HAP-1 (cell line): ENCODE measurements at regions not wholly inside any gene's neighbourhood (a gene's known extent, or its start where the extent isn't known, plus 50 kb on each side); places are given as distances from the start of the nearest gene placed in this dataset.
"Not testable (repeated sequence)": the region's sequence is repeated elsewhere in the genome, so short reads cannot be mapped to it uniquely, and the experiment has no call there.

Source experiments
- DNase-seq, 2 experiments: peaks; one replicate each; pipeline ENCODE4 v3.0.0-alpha.2; 2016 to 2020; ENCODE audit warnings: low spot score in 2 of 2
- H3K27me3 ChIP-seq: fragments of 250-450 bp; sonication (Bioruptor Pico); 2 replicates; pipeline ENCODE4 v1.5.1; 2020; ENCODE audit warnings: low read depth, mild to moderate bottlenecking, moderate library complexity
- H3K36me3 ChIP-seq: fragments of 250-450 bp; sonication (Bioruptor Pico); replicated peaks from 2 replicates; pipeline ENCODE4 v1.5.1; 2020; ENCODE audit warnings: mild to moderate bottlenecking
- H3K4me1 ChIP-seq: fragments of 250-450 bp; sonication (Bioruptor Pico); 2 replicates; pipeline ENCODE4 v1.5.1; 2020; ENCODE audit warnings: mild to moderate bottlenecking
- H3K4me3 ChIP-seq: fragments of 250-450 bp; sonication (Bioruptor Pico); 2 replicates; pipeline ENCODE4 v1.5.1; 2020; ENCODE audit warnings: mild to moderate bottlenecking, moderate library complexity
- H3K9me3 ChIP-seq: fragments of 250-450 bp; sonication (Bioruptor Pico); 2 replicates; pipeline ENCODE4 v1.5.1; 2020; ENCODE audit warnings: mild to moderate bottlenecking, moderate library complexity
- in situ Hi-C: fragments of 300-500 bp; cut with MboI; formaldehyde crosslinking; loops from 3 replicates; pipeline ENCODE4 v1.14.3; 2020; ENCODE audit warnings: low sequenced_read_pairs, inconsistent platforms, mixed read lengths

DNA sequence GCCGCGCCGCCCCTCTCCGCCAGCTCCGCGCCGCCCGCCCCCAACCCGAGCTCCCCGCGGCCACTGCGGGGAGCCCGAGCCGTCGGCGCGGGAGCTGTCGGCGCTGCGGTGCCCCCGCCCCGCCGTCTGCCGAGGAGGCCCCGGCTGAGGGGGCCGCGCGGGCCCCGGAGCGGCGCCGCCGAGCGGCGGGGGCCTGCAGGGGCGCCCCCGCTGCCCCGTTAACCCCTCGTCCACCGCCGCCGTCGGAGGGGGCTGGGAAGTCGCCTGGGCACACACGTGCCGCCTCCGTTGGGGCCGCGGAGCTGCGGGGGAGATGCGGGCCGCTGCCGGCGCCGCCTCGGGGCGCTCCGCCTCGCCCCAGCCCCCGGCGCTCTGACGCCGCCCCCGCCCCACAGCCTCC lies 115.4 kb downstream of the CRLF3 start:
- in situ Hi-C loops, result loop anchor here (25.0 kb wide), 1 partner anchor 597 kb away; the partner anchor contains the start of gene NSRP1
- H3K27me3 ChIP-seq, H3K9me3 ChIP-seq, H3K4me1 ChIP-seq, H3K36me3 ChIP-seq, DNase-seq: not testable (repeated sequence)
- peak overlapping the region; percentile 57 for H3K4me3 ChIP-seq

DNA sequence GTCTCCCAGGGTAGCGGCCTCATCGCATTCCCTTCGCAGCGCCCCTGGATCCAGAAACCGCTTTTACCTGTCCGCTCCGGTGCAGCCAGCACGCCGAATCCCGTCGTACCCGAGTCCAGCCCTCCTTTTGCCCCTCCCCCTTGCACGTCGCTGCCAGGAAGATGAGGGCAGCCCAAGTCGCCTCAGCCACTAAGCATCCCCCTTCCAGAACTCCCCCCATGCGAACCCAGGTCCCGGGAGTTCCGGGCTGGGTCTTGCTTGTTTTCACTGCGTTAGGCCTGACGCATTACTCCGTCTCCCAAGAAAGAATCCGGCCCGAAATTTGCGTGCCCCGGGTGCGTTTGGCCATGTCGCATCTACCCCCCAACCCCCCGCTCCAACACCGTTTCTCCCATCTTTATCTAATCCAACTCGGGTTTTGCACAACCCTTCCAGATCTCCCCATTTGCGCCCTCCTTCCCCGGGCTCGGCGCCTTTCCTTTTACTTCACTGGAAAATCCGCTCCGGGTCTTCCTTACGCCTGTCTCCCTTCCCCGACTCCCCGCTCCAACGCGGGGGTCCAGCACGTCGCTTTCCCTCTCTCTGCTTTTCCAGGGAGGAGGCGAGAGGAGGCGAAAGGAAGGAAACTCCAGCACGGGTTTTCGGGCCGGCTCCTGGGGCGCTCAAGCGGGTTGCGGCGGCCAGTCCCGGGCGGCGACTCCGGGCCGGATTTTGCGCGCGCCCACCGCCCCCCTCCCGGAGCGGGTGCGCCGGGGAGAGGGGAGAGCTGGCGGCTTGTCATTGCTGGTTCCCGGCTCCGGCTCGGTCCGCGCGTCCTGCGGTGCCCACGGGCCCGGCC lies 116.0 kb downstream of the CRLF3 start:
- peak; percentile 88 to 97 for DNase-seq
- H3K4me3 ChIP-seq, result peak overlapping the region; percentile 56
- in situ Hi-C loops, result loop anchor here (25.0 kb wide), 1 partner anchor 596 kb away; the partner anchor contains the start of gene NSRP1
- H3K9me3 ChIP-seq, H3K27me3 ChIP-seq, H3K36me3 ChIP-seq, H3K4me1 ChIP-seq: not testable (repeated sequence)

DNA sequence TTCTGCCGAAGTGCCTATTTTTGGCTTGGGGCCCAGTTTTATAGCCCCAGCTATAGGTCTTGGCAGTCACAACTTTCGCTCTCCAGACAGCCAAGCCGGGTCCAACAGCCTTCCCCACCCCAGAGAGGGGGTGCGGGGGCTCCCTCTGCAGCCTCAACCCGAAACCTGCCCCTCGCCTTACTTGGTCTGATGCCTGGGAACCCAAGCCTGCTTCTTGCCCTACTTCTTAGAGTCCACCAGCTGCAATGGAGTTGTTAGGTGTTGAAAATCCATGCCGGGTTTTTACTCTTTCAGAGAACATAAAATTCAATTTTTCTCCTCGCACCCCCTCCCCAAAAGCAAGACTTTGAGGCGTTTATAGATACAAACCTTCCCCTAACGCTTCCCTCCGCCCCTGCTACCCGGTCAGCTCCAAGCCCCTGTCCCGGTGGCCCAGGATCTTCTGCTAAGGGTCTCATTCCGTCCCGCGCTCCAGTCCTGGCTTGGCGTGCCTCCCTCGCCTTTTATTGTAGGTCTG lies 116.7 kb downstream of the CRLF3 start:
- not testable (repeated sequence) for H3K9me3 ChIP-seq, H3K4me1 ChIP-seq, H3K36me3 ChIP-seq, H3K27me3 ChIP-seq
- peak overlapping the region; percentile 56 for H3K4me3 ChIP-seq
- DNase-seq, result peak; percentile 54 to 71
- in situ Hi-C loops, result loop anchor here (25.0 kb wide), 1 partner anchor 595 kb away; the partner anchor contains the start of gene NSRP1

DNA sequence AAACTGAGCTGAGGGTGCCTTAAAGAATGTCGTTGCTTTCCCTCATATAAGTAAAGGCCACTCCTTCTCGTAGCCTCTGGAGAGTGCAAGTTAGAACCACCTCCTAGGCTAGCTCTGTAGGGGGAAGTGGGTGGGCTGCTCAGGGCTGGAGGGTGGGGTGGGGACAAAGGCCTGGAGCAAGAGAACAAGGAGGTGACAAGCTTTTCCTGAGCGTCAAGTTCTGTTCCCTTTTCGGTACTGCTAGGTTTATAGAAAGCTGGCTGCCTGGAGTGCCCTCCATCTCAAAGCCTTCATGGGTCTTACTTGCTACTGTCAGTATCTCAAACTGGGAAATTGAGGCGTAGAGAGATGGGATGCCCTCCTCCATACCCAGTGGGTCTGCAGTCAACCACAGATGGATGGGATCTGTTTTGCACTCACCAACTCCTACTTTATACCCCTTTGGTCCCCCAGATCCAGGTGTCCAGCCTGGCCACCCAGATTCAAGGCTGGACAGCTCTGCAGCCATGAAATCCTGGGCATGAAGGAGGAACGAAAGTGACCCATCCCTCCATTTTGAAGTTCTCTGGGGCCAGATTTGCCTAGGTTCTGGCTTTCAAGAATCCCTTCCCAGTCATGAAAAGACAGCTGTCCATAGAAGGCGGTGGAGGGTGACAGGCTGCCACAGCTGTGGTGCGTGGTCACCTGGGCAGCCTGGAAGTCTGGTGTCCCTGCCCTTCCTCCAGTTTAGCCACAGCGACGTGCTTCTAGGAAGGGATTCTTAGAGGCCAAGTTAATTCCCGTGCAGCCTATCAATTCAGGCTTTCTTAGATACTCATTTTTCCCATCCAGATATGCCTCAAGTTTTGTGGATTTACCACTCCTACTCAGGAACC lies 117.8 kb downstream of the CRLF3 start:
- H3K9me3 ChIP-seq, H3K27me3 ChIP-seq, H3K36me3 ChIP-seq, DNase-seq: not testable (repeated sequence)
- in situ Hi-C loops, result loop anchor here (25.0 kb wide), 1 partner anchor 594 kb away; the partner anchor contains the start of gene NSRP1
- peaks cover 11% of the 10 kb centered on the region for H3K4me1 ChIP-seq
- H3K4me3 ChIP-seq, result peak overlapping the region; percentile 56; the same call in 1 of the 2 replicates

DNA sequence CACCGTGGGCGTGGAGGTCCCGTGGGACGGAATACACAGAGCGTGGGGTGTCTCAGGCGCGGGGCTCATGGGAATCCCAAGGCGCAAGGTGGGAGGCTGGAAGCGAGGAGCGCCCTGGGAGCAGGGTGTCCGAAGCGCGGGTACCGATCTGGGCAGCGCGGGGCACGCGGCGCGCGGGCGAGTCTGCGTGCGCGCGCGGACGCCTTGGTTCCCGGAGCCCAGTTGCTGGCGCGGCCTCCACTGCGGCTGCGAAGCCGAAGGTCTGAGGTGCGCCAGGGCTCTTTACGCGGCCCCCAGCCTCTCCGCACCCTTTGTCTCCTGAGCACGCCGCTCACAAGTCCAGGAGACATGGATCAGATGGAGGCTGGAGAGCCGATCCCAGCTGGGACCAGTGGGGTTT lies 118.5 kb downstream of the CRLF3 start:
- DNase-seq, H3K27me3 ChIP-seq, H3K36me3 ChIP-seq, H3K9me3 ChIP-seq, H3K4me3 ChIP-seq: not testable (repeated sequence)
- in situ Hi-C loops, result loop anchor here (25.0 kb wide), 1 partner anchor 594 kb away; the partner anchor contains the start of gene NSRP1
- peaks cover 15% of the 10 kb centered on the region for H3K4me1 ChIP-seq

DNA sequence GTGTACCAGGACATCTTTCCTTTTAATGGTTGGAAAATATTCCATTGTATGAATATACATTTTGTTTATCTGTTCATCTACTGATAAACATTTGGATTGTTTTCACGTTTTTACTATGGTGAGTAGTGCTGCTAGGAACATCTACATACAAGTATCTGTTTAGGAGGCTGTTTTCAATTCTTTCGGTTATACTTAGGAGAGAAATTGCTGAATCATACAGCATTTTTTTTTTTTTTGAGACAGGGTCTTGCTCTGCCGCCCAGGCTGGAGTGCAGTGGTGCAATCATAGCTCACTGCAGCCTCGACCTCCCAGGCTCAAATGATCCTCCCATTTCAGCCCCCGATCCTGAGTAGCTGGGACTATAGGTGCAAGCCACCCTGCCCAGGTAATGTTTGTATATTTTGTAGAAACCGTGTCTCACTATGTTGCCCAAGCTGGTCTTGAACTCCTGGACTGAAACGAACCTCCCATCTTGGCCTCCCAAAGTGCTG lies 122.9 kb downstream of the CRLF3 start:
- Histone ChIP-seq H3K9me3 (no peaks in the 10 kb centered on the region), H3K27me3 (no peaks in the 10 kb centered on the region), H3K4me1 (peaks cover 23% of the 10 kb centered on the region), H3K36me3 (no peaks in the 10 kb centered on the region), H3K4me3 (no peak overlapping the region)
- no peak for DNase-seq
- in situ Hi-C loops, result loop anchor here (25.0 kb wide), 1 partner anchor 589 kb away; the partner anchor contains the start of gene NSRP1

DNA sequence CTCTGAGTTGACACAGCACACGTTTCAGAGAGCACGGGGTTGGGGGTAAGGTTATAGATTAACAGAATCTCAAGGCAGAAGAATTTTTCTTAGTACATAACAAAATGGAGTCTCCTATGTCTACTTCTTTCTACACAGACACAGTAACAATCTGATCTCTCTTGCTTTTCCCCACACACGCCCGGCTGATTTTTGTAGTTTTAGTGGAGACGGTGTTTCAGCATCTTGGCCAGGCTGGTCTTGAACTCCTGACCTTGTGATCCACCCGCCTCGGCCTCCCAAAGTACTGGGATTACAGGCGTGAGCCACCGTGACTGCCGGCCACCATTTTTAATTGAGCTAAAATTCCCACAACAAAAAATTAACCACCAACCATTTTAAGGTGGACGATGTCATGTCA lies 123.7 kb downstream of the CRLF3 start:
- not testable (repeated sequence) for H3K9me3 ChIP-seq, DNase-seq, H3K36me3 ChIP-seq, H3K27me3 ChIP-seq, H3K4me3 ChIP-seq
- in situ Hi-C loops, result loop anchor here (25.0 kb wide), 1 partner anchor 589 kb away; the partner anchor contains the start of gene NSRP1
- peaks cover 23% of the 10 kb centered on the region for H3K4me1 ChIP-seq

DNA sequence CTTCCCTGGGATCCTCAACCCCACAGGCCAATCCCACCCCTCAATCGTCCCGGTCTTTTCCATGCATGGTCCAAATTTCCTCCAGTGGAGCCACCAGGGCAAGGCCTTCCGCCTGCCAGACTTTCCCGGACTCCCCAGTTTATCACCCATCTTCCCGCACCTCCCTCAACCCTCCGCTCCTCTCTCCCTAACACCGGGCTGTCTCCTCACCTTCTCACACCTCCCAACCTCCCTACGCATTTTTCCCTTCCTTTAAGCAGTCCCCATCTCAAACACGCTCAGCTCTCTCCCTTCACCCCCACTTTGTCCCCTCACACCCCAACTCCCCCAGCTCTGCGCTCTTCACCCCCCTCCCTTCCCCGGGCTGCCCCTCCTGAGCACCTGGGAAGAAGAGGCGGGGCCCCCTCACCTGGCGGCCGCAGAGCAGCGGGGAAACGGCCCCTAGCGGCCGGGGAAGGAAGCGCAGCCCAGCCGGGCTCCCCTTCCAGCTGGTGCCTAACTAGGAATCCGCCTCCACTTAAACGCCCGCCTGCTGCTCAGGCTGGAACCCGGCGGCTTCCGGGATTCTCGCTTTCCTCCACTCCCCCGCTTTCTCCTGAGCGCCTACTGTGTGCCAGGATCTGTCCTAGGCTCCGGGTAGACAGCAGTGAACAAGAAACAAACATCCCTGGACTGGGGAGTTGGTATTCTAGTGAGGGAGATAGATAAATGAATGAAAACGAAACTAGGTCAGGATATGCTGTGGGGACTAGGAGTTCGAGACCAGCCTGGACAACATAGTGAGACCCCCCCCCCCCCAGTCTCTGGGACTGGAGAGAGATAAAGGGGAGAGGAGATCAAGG lies 126.7 kb downstream of the CRLF3 start:
- H3K27me3 ChIP-seq, H3K36me3 ChIP-seq, H3K9me3 ChIP-seq, in situ Hi-C loops: not testable (repeated sequence)
- Histone ChIP-seq H3K4me3 (peak overlapping the region; percentile 10), H3K4me1 (peaks cover 23% of the 10 kb centered on the region)
- peak; percentile 45 to 81 for DNase-seq

DNA sequence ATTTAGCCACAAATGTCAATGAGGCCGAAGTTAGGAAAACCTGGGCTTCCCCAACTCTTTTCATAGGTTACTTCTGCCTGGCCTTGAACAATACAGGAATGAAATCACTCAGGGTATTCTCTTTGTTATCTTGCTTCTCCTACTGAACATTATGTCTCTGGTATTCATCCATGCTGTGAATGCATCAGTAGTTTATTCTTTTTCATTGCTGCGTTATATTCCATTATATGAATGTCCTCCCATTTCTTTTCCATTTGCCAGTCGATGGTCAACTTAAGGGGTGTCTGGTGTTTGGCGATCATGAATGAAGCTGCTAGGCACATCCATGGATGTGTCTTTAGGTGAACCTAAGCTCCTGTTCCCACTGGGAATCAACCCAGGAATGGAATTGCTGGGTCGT lies 128.3 kb downstream of the CRLF3 start:
- in situ Hi-C loops, result no loop called here
- Histone ChIP-seq H3K4me3 (no peak overlapping the region), H3K27me3 (no peaks in the 10 kb centered on the region), H3K36me3 (no peaks in the 10 kb centered on the region), H3K4me1 (peaks cover 17% of the 10 kb centered on the region), H3K9me3 (no peaks in the 10 kb centered on the region)
- no peak for DNase-seq

DNA sequence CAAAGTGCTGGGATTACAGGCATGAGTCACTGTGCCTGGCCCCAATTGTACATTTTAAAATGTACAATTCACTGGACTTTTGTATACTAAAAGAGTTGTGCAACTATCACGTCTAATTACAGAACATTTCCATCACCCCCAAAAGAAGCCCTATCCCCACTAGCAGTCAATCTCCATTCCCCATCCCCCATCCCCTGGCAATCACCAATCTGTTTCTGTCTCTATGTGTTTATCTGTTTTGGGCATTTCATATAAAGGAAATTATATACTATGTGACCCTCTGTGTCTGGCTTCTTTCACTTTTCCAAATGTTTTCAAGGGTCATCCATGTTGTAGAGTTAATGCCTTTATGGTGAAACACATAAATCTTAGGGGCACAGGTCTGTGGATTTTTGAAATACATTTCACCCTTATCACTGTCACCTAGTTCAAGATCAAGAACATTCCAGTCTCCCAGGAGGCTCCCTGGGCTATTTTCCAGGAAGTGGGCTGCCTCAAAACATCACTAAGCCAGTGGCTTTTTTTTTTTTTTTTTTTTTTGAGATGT lies 129.2 kb downstream of the CRLF3 start:
- H3K4me3 ChIP-seq, DNase-seq, in situ Hi-C loops: not testable (repeated sequence)

DNA sequence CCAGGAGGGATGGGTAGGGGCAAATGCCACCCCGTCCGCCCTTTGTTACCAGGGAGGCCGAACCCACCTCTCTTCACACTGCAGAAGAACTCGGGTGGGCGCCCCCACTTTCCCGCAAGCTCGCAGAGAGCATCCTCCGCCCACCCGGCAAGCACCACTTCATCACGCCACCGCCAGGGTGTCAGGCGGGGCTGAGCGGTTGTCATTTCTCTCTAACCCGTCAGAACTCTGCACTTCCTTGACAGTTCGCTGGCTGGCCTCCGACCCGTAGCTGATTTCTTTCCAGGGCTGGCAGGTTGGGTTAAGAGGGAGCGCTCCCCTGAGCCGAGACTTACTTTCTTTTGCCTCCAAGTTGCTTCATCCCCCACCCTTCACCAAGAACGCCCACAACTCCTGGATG lies 130.7 kb downstream of the CRLF3 start:
- H3K9me3 ChIP-seq, H3K36me3 ChIP-seq, DNase-seq, H3K4me3 ChIP-seq, H3K27me3 ChIP-seq, H3K4me1 ChIP-seq, in situ Hi-C loops: not testable (repeated sequence)

More for the DNA sequence above, 129.2 kb downstream of the CRLF3 start:
- not testable (repeated sequence) for H3K36me3 ChIP-seq, H3K9me3 ChIP-seq, H3K27me3 ChIP-seq
- H3K4me1 ChIP-seq, result peaks cover 12% of the 10 kb centered on the region

DNA sequence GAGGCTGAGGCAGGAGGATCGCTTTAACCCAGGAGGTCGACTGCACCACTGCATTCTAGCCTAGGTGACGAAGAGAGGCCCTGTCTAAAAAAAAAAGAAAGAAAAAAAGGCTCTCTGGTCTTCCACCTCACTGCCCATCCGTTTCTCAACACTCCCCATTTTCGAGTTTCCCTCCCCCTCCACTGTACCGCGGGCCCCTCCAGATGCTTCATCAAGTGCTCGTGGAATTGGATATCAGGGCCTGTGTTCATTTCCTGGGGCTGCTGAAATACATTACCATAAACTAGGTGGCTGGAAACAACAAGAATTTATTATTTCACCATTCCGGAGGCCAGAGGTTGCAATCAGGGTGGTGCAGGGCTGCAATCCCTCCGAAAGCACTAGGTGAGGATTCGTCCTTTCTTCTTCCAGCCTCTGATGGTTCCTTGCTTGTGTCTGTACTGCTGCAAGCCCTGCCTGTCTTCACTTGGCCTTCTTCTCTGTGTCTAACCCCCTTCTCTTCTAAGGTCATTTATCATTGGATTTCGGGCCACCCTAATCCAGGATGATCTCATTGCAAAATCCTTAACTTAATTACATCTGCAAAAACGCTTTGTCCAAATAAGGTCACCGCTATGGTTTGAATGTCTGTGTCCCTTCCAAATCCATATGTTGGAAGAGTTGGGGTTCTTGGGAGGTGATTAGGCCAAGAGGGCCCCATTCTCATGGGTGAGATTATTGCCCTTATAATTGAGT lies 135.1 kb downstream of the CRLF3 start:
- not testable (repeated sequence) for H3K4me3 ChIP-seq, H3K27me3 ChIP-seq

More for the DNA sequence above, 135.1 kb downstream of the CRLF3 start:
- DNase-seq, H3K9me3 ChIP-seq, H3K4me1 ChIP-seq, in situ Hi-C loops, H3K36me3 ChIP-seq: not testable (repeated sequence)
